PC-9 (cell line): ENCODE measurements at regions not wholly inside any gene's neighbourhood (a gene's known extent, or its start where the extent isn't known, plus 50 kb on each side); places are given as distances from the start of the nearest gene placed in this dataset.
"Not testable (repeated sequence)": the region's sequence is repeated elsewhere in the genome, so short reads cannot be mapped to it uniquely, and the experiment has no call there.

ENCODE experiments used
- BruUV-seq: library from RNA; stranded (reverse); fragments of 400-500 nt; replicated peaks from 2 replicates; lab custom pipeline; 2021; lab: Mats Ljungman, UMichigan
- CTCF ChIA-PET: fragments of 300-600 bp; sonication (Branson Sonifier 250); formaldehyde crosslinking; loops from one replicate; lab custom pipeline; 2022; ENCODE audit warnings: antibody characterized with exemption; lab: Charles Lee
- POLR2A ChIA-PET: fragments of 300-600 bp; sonication (Branson Sonifier 250); formaldehyde crosslinking; loops from one replicate; lab custom pipeline; 2022; ENCODE audit warnings: antibody characterized with exemption; ENCODE audit not compliant: unreplicated experiment; lab: Charles Lee
- DNase-seq, 2 experiments: peaks; one replicate each; pipeline versions ENCODE4 v3.0.0 to v3.0.0-alpha.2; 2015 to 2022; ENCODE audit warnings: mixed read lengths in 1 of 2
- H2AFZ ChIP-seq: fragments of 200-600 bp; sonication (generic); 2 replicates; pipeline ENCODE4 v1.8.1; 2017; ENCODE audit warnings: antibody characterized with exemption
- H3F3A ChIP-seq: fragments of 200-600 bp; sonication (generic); 2 replicates; pipeline ENCODE4 v1.8.1; 2017; ENCODE audit warnings: antibody characterized with exemption, mild to moderate bottlenecking, low read depth; ENCODE audit not compliant: insufficient read depth
- H3K27ac ChIP-seq: fragments of 200-600 bp; sonication (generic); 2 replicates; pipeline ENCODE4 v1.6.1; 2016; ENCODE audit warnings: mixed run types
- H3K27me3 ChIP-seq: fragments of 200-600 bp; sonication (generic); 2 replicates; pipeline ENCODE4 v1.6.1; 2016; ENCODE audit warnings: low read depth, mixed run types; ENCODE audit not compliant: insufficient read depth
- H3K36me3 ChIP-seq: fragments of 200-600 bp; sonication (generic); 2 replicates; pipeline ENCODE4 v1.6.1; 2016; ENCODE audit warnings: low read depth, mixed run types
- H3K4me1 ChIP-seq: fragments of 200-600 bp; sonication (generic); replicated peaks from 2 replicates; pipeline ENCODE4 v1.6.1; 2016; ENCODE audit warnings: mixed run types; ENCODE audit not compliant: insufficient read depth
- H3K4me2 ChIP-seq: fragments of 200-600 bp; sonication (generic); 2 replicates; pipeline ENCODE4 v1.6.1; 2017; ENCODE audit warnings: mixed run types
- H3K4me3 ChIP-seq: fragments of 200-600 bp; sonication (generic); 2 replicates; pipeline ENCODE4 v1.6.1; 2016; ENCODE audit warnings: mixed run types
- H3K79me2 ChIP-seq: fragments of 200-600 bp; sonication (generic); 2 replicates; pipeline ENCODE4 v1.6.1; 2017; ENCODE audit warnings: low read depth, mixed run types
- H3K9me2 ChIP-seq: fragments of 200-600 bp; sonication (generic); 2 replicates; pipeline ENCODE4 v1.8.1; 2017; ENCODE audit warnings: mild to moderate bottlenecking; ENCODE audit not compliant: insufficient read depth
- H3K9me3 ChIP-seq: fragments of 200-600 bp; sonication (generic); 2 replicates; pipeline ENCODE4 v1.8.1; 2016; ENCODE audit warnings: low read depth; ENCODE audit not compliant: insufficient read depth
- H4K20me1 ChIP-seq: fragments of 200-600 bp; sonication (generic); 2 replicates; pipeline ENCODE4 v1.8.1; 2017; ENCODE audit not compliant: insufficient read depth
- EZH2 ChIP-seq: fragments of 200-600 bp; sonication (generic); IDR thresholded peaks from 2 replicates; pipeline ENCODE4 v1.8.0; 2017; ENCODE audit warnings: antibody characterized with exemption, low read depth
- intact Hi-C: fragments of 100-400 bp; cut with micrococcal nuclease; formaldehyde crosslinking; loops from one replicate; pipeline ENCODE4 v1.10.0; 2022; ENCODE audit not compliant: unreplicated experiment
- TF ChIP-seq, protein P1 (sequence below): fragments of 200-600 bp; sonication (generic); conservative IDR thresholded peaks from 2 replicates; pipeline ENCODE4 v1.6.1; 2017; ENCODE audit warnings: mixed run types, antibody characterized with exemption, mild to moderate bottlenecking, moderate library complexity

DNA sequence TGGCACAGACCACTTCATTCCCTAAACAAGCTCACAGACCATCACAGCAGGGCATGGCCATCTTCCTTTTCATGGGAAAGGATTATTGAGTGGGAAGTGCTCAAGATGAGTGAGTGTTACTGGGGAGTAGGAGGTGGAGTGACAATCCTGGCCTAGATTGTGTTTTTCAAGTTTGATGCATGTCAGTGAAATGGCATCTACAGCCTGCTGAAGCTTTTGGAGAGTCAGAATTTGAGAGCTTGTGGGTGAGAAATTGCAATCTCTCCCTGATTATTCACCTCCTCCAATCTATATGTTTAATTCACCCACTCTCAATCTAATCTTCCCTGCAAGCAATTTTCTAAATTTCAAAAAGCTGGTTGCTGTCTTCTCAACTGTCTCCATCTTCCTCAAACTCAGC is 156.1 kb upstream of the G2E3 start:
- CTCF ChIA-PET: no interaction called here

DNA sequence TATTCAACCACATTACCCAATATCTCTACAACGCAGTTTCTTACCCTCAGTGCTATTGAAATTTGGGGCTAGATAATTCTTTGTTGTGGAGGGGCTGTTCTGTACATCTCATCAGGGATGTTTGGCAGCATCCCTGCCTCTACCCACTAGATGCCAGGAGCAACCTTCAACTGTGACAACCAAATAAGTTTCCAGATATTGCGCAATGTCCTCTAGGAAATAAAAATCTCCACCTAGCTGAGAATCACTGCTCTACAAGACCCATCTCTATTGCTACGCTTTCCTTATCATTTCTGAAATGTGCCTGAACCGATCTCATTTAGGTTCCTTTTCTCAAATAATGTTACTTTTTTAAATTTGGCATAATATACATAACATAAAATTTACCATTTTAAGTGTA is 155.2 kb upstream of the G2E3 start:
- no TSS peak for BruUV-seq
- CTCF ChIA-PET: no interaction called here

More for the DNA sequence above, 156.1 kb upstream of the G2E3 start:
- no TSS peak for BruUV-seq
- H3K27me3 ChIP-seq: no peaks in the 10 kb centered on the region
- H2AFZ ChIP-seq: no peak overlapping the region
- intact Hi-C loops: no loop called here
- POLR2A ChIA-PET: no interaction called here
- no peaks in the 10 kb centered on the region for H3K36me3 ChIP-seq
- no peaks in the 10 kb centered on the region for H3K79me2 ChIP-seq
- H3K4me3 ChIP-seq: no peak overlapping the region
- H3K4me2 ChIP-seq: no peak overlapping the region
- no peaks in the 10 kb centered on the region for H3K9me2 ChIP-seq
- no peaks in the 10 kb centered on the region for H3K4me1 ChIP-seq
- DNase-seq: no peak
- H3F3A ChIP-seq: no peaks in the 10 kb centered on the region
- no peak overlapping the region for H3K27ac ChIP-seq
- H3K9me3 ChIP-seq: no peaks in the 10 kb centered on the region
- TF ChIP-seq, protein P1, sequence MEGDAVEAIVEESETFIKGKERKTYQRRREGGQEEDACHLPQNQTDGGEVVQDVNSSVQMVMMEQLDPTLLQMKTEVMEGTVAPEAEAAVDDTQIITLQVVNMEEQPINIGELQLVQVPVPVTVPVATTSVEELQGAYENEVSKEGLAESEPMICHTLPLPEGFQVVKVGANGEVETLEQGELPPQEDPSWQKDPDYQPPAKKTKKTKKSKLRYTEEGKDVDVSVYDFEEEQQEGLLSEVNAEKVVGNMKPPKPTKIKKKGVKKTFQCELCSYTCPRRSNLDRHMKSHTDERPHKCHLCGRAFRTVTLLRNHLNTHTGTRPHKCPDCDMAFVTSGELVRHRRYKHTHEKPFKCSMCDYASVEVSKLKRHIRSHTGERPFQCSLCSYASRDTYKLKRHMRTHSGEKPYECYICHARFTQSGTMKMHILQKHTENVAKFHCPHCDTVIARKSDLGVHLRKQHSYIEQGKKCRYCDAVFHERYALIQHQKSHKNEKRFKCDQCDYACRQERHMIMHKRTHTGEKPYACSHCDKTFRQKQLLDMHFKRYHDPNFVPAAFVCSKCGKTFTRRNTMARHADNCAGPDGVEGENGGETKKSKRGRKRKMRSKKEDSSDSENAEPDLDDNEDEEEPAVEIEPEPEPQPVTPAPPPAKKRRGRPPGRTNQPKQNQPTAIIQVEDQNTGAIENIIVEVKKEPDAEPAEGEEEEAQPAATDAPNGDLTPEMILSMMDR: no peak
- no peak for TF ChIP-seq EZH2
- no peaks in the 10 kb centered on the region for H4K20me1 ChIP-seq

DNA sequence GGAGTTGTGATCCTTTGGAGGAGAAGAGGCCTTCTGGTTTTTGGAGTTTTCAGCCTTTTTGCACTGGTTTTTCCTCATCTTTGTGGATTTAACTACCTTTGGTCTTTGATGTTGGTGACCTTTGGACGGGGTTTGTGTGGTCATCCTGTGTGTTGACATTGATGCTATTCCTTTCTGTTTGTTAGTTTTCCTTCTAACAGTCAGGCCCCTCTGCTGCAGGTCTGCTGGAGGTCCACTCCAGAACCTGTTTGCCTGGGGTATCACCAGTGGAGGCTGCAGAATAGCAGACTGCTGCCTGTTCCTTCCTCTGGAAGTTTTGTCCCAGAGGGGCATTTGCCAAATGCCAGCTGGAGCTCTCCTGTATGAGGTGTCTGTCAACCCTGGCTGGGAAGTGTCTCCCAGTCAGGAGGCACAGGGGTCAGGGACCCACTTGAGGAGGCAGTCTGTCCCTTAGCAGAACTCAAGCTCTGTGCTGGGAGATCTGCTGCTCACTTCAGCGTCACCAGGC is 149.4 kb upstream of the G2E3 start:
- H3K9me2 ChIP-seq, H3K36me3 ChIP-seq, H3K27ac ChIP-seq, BruUV-seq, H3K4me1 ChIP-seq, H3K27me3 ChIP-seq, POLR2A ChIA-PET, H3K4me3 ChIP-seq, H4K20me1 ChIP-seq, intact Hi-C loops, CTCF ChIA-PET, H3K9me3 ChIP-seq, DNase-seq, H2AFZ ChIP-seq, H3K4me2 ChIP-seq, H3K79me2 ChIP-seq, H3F3A ChIP-seq: not testable (repeated sequence)

More for the DNA sequence above, 155.2 kb upstream of the G2E3 start:
- no peak for DNase-seq
- Histone ChIP-seq H3F3A (no peaks in the 10 kb centered on the region), H3K4me1 (no peaks in the 10 kb centered on the region), H2AFZ (no peak overlapping the region), H3K79me2 (no peaks in the 10 kb centered on the region), H3K27me3 (no peaks in the 10 kb centered on the region), H3K36me3 (no peaks in the 10 kb centered on the region), H3K9me3 (no peaks in the 10 kb centered on the region), H3K9me2 (no peaks in the 10 kb centered on the region), H3K4me2 (no peak overlapping the region), H3K27ac (no peak overlapping the region), H4K20me1 (no peaks in the 10 kb centered on the region), H3K4me3 (no peak overlapping the region)
- intact Hi-C loops: no loop called here
- TF ChIP-seq, protein P1: no peak
- no peak for TF ChIP-seq EZH2
- POLR2A ChIA-PET: no interaction called here

DNA sequence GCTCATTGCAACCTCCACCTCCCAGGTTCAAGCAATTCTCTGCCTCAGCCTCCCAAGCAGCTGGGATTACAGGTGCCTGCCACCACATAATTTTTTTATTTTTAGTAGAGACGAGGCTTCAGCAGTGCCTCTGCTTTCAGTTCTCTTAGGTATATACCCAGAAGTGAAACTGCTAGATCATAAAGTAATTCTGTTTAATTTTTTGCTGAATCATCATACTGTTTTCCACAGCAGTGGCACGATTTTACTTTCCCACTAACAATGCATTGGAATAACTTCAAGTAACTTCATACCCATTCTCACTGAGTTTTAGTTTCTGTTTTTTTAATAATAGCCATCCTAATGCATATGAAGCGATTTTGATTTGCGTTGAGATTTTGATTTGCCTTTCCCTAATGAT is 148.0 kb upstream of the G2E3 start:
- Histone ChIP-seq H3K36me3 (no peaks in the 10 kb centered on the region), H3K27me3 (no peaks in the 10 kb centered on the region), H3K4me2 (no peak overlapping the region), H3K79me2 (no peaks in the 10 kb centered on the region), H3K9me3 (no peaks in the 10 kb centered on the region), H3K4me3 (no peak overlapping the region), H3K27ac (no peak overlapping the region), H2AFZ (no peak overlapping the region), H3K9me2 (no peaks in the 10 kb centered on the region), H3K4me1 (no peaks in the 10 kb centered on the region), H4K20me1 (no peaks in the 10 kb centered on the region), H3F3A (no peaks in the 10 kb centered on the region)
- TF ChIP-seq EZH2: no peak
- TF ChIP-seq, protein P1: no peak
- DNase-seq: no peak
- BruUV-seq: no TSS peak
- ChIA-PET CTCF (no interaction called here), POLR2A (no interaction called here)
- intact Hi-C loops: no loop called here

DNA sequence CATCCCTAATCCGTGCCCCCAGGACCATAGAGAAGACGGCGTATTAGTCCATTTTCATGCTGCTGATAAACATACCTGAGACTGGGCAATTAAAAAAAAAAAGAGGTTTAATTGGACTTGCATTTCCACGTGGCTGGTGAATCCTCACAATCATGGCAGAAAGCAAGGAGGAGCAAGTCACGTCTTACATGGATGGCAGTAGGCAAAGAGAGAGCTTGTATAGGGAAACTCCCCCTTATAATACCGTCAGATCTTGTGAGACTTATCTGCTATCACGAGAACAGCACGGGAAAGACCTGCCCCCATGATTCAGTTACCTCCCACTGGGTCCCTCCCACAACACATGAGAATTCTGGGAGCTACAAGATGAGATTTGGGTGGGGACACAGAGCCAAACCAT is 145.8 kb upstream of the G2E3 start:
- H3K27ac ChIP-seq, BruUV-seq, H3K27me3 ChIP-seq, H3K4me3 ChIP-seq, CTCF ChIA-PET, H3F3A ChIP-seq, H2AFZ ChIP-seq, DNase-seq, H3K4me1 ChIP-seq, H3K9me2 ChIP-seq, H4K20me1 ChIP-seq, H3K9me3 ChIP-seq, POLR2A ChIA-PET, intact Hi-C loops, H3K36me3 ChIP-seq, H3K4me2 ChIP-seq, H3K79me2 ChIP-seq: not testable (repeated sequence)
